Stimulated activated CD8-positive, alpha-beta memory T cell treated with anti-CD3 and anti-CD28 coated beads, Interleukin-12 subunit alpha, Interleukin-12 subunit beta, amount 100 ng/mL, for 1 hour (primary cell): ENCODE measurements at regions not wholly inside any gene's neighbourhood (a gene's known extent, or its start where the extent isn't known, plus 50 kb on each side); places are given as distances from the start of the nearest gene placed in this dataset.
"Not testable (repeated sequence)": the region's sequence is repeated elsewhere in the genome, so short reads cannot be mapped to it uniquely, and the experiment has no call there.

Source experiments
- DNase-seq: peaks from one replicate; pipeline ENCODE4 v3.0.0-alpha.2; 2020; ENCODE audit warnings: low read depth

- DNase-seq: no peak
These were observed 197.7 kb downstream of the BCAS1 start for GRCh38 chr20:53872561-53873229.

GRCh38 chr20:53872081-53872541 is 198.3 kb downstream of the BCAS1 start:
- no peak for DNase-seq

GRCh38 chr20:53871541-53871940 is 198.9 kb downstream of the BCAS1 start:
- no peak for DNase-seq

GRCh38 chr20:53870426-53871315 is 199.7 kb downstream of the BCAS1 start:
- DNase-seq: no peak

GRCh38 chr20:53869466-53870258 is 200.7 kb downstream of the BCAS1 start:
- peak; percentile 54 for DNase-seq

- DNase-seq: no peak
These were observed 202.5 kb downstream of the BCAS1 start for GRCh38 chr20:53867741-53868351.

- no peak for DNase-seq
These were observed 203.3 kb downstream of the BCAS1 start for GRCh38 chr20:53866794-53867740.

GRCh38 chr20:53865901-53866793 is 204.2 kb downstream of the BCAS1 start:
- no peak for DNase-seq

GRCh38 chr20:53864765-53865683 is 205.4 kb downstream of the BCAS1 start:
- not testable (repeated sequence) for DNase-seq

GRCh38 chr20:53863923-53864641 is 206.3 kb downstream of the BCAS1 start:
- not testable (repeated sequence) for DNase-seq

GRCh38 chr20:53863535-53863922 is 206.9 kb downstream of the BCAS1 start:
- DNase-seq: not testable (repeated sequence)

- DNase-seq: not testable (repeated sequence)
These were observed 207.4 kb downstream of the BCAS1 start for GRCh38 chr20:53863039-53863438.

- not testable (repeated sequence) for DNase-seq
These were observed 207.9 kb downstream of the BCAS1 start for GRCh38 chr20:53862490-53862889.

GRCh38 chr20:53862136-53862397 is 208.3 kb downstream of the BCAS1 start:
- DNase-seq: not testable (repeated sequence)

GRCh38 chr20:53859684-53860083 is 210.7 kb downstream of the BCAS1 start:
- no peak for DNase-seq

GRCh38 chr20:53859009-53859408 is 211.4 kb downstream of the BCAS1 start:
- not testable (repeated sequence) for DNase-seq

GRCh38 chr20:53858516-53858915 is 211.9 kb downstream of the BCAS1 start:
- DNase-seq: not testable (repeated sequence)

GRCh38 chr20:53857723-53858236 is 212.6 kb downstream of the BCAS1 start:
- DNase-seq: no peak
